ENCODE measurements at regions not wholly inside any gene's neighbourhood (a gene's known extent, or its start where the extent isn't known, plus 50 kb on each side); places are given as distances from the start of the nearest gene placed in this dataset.

DNA sequence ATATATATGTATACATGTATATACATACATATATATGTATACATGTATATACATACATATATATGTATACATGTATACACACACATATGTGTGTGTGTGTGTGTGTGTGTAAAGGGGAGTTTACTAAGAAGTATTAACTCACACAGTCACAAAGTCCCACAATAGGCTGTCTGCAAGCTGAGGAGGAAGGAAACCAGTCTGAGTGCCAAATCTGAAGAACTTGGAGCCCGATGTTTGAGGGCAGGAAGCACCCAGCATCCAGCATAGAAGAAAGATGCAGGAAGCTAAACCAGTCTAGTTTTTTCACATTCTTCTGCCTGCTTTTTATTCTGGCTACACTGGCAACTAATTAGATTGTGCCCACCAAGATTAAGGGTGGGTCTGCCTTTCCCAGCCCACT lies 591.5 kb downstream of the PRR16 start:
- no peak for TF ChIP-seq CEBPB (tag; IDR thresholded peaks at IDR 0.05)
- no peak for TF ChIP-seq ZBTB49 (CRISPR knock-in tag; IDR thresholded peaks at IDR 0.05; ENCODE audit: borderline replicate concordance)
- TF ChIP-seq FOXA3 (CRISPR knock-in tag; conservative IDR thresholded peaks at IDR 0.05 in 1 of 2, IDR thresholded peaks at IDR 0.05 in 1 of 2) = no peak
- no peak for TF ChIP-seq POLR2A (conservative IDR thresholded peaks at IDR 0.05)
- TF ChIP-seq REST (IDR thresholded peaks at IDR 0.05; ENCODE audit: borderline replicate concordance) = no peak
- no peak for TF ChIP-seq REST (CRISPR knock-in tag; IDR thresholded peaks at IDR 0.05; ENCODE audit: low read depth)
- TF ChIP-seq CREB3 (tag; conservative IDR thresholded peaks at IDR 0.05; ENCODE audit: low read depth) = no peak
- TF ChIP-seq, protein P1, sequence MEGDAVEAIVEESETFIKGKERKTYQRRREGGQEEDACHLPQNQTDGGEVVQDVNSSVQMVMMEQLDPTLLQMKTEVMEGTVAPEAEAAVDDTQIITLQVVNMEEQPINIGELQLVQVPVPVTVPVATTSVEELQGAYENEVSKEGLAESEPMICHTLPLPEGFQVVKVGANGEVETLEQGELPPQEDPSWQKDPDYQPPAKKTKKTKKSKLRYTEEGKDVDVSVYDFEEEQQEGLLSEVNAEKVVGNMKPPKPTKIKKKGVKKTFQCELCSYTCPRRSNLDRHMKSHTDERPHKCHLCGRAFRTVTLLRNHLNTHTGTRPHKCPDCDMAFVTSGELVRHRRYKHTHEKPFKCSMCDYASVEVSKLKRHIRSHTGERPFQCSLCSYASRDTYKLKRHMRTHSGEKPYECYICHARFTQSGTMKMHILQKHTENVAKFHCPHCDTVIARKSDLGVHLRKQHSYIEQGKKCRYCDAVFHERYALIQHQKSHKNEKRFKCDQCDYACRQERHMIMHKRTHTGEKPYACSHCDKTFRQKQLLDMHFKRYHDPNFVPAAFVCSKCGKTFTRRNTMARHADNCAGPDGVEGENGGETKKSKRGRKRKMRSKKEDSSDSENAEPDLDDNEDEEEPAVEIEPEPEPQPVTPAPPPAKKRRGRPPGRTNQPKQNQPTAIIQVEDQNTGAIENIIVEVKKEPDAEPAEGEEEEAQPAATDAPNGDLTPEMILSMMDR (IDR thresholded peaks at IDR 0.05 in 2 of 3, conservative IDR thresholded peaks at IDR 0.05 in 1 of 3; ENCODE audit: insufficient read depth in 2 of 3, low read depth in 1 of 3, low read length in 3 of 3) = no peak
- TF ChIP-seq ATF2 (CRISPR knock-in tag; IDR thresholded peaks at IDR 0.05) = no peak
- TF ChIP-seq POLR2AphosphoS5 (IDR thresholded peaks at IDR 0.05; ENCODE audit: control insufficient read depth, insufficient read depth, low read depth, low read length) = no peak
- TF ChIP-seq TCF7 (IDR thresholded peaks at IDR 0.05; ENCODE audit: borderline replicate concordance) = no peak
- no peak for TF ChIP-seq MYC (IDR thresholded peaks at IDR 0.05; ENCODE audit: low read depth, low read length)
- TF ChIP-seq MYC (CRISPR knock-in tag; IDR thresholded peaks at IDR 0.05; ENCODE audit: borderline replicate concordance, low read depth) = no peak
- TF ChIP-seq ZBTB9 (CRISPR knock-in tag; IDR thresholded peaks at IDR 0.05) = no peak

Measured in K562 (cell line).